ENCODE measurements at regions not wholly inside any gene's neighbourhood (a gene's known extent, or its start where the extent isn't known, plus 50 kb on each side); places are given as distances from the start of the nearest gene placed in this dataset.

- no peak for TF ChIP-seq EZH2phosphoT487 (IDR thresholded peaks at IDR 0.05; ENCODE audit: low read length)
- peak; percentile 68 for TF ChIP-seq EZH2 (optimal IDR thresholded peaks at IDR 0.05; ENCODE audit: low read depth, low read length)
- Histone ChIP-seq H4K20me1 (ENCODE audit: insufficient read depth, low read length) (no peaks in the 10 kb centered on the region), H3K9me3 (replicated peaks; ENCODE audit: insufficient read depth, low read length) (no peaks in the 10 kb centered on the region), H3K4me2 (ENCODE audit: low read depth, low read length) (no peak overlapping the region), H3K36me3 (replicated peaks; ENCODE audit: insufficient read depth, low read length) (no peaks in the 10 kb centered on the region), H3K4me1 (ENCODE audit: low read length) (no peaks in the 10 kb centered on the region), H2AFZ (ENCODE audit: low read length) (no peak overlapping the region), H3K27ac (ENCODE audit: low read length) (no peak overlapping the region), H3K9me2 (replicated peaks; ENCODE audit: insufficient read depth, low read length) (no peaks in the 10 kb centered on the region), H3K9ac (ENCODE audit: low read length) (no peak overlapping the region), H3K27me3 (replicated peaks; ENCODE audit: insufficient read depth, low read length) (peaks cover 98% of the 10 kb centered on the region), H3K79me2 (ENCODE audit: low read length) (no peaks in the 10 kb centered on the region), H3F3A (ENCODE audit: insufficient read depth, low read length) (no peaks in the 10 kb centered on the region), H3K4me3 (ENCODE audit: low read length) (no peak overlapping the region)
- DNase-seq = no peak
These were observed 132.0 kb upstream of the ZBTB40 start for GRCh38 chr1:22319608-22320007.

- no peak for TF ChIP-seq EZH2 (optimal IDR thresholded peaks at IDR 0.05; ENCODE audit: low read depth, low read length)
- TF ChIP-seq EZH2phosphoT487 (IDR thresholded peaks at IDR 0.05; ENCODE audit: low read length) = no peak
- no peak for TF ChIP-seq CTCF (IDR thresholded peaks at IDR 0.05; ENCODE audit: low read length)
- H3K9ac ChIP-seq (ENCODE audit: low read length) = no peak overlapping the region
These were observed 130.9 kb upstream of the ZBTB40 start for GRCh38 chr1:22320587-22321344.

GRCh38 chr1:22321917-22322316 is 129.7 kb upstream of the ZBTB40 start:
- H3K9me3 ChIP-seq (replicated peaks; ENCODE audit: insufficient read depth, low read length) = no peaks in the 10 kb centered on the region
- H3K9me2 ChIP-seq (replicated peaks; ENCODE audit: insufficient read depth, low read length) = no peaks in the 10 kb centered on the region
- peaks cover 97% of the 10 kb centered on the region for H3K27me3 ChIP-seq (replicated peaks; ENCODE audit: insufficient read depth, low read length)
- DNase-seq = no peak
- no peaks in the 10 kb centered on the region for H3K36me3 ChIP-seq (replicated peaks; ENCODE audit: insufficient read depth, low read length)
- TF ChIP-seq EZH2 (optimal IDR thresholded peaks at IDR 0.05; ENCODE audit: low read depth, low read length) (no peak), EZH2phosphoT487 (IDR thresholded peaks at IDR 0.05; ENCODE audit: low read length) (no peak), CTCF (IDR thresholded peaks at IDR 0.05; ENCODE audit: low read length) (no peak)
- no peak overlapping the region for H3K4me2 ChIP-seq (ENCODE audit: low read depth, low read length)
- no peak overlapping the region for H3K9ac ChIP-seq (ENCODE audit: low read length)
- no peaks in the 10 kb centered on the region for H3K4me1 ChIP-seq (ENCODE audit: low read length)
- H3K27ac ChIP-seq (ENCODE audit: low read length) = no peak overlapping the region
- no peaks in the 10 kb centered on the region for H4K20me1 ChIP-seq (ENCODE audit: insufficient read depth, low read length)
- H3K79me2 ChIP-seq (ENCODE audit: low read length) = no peaks in the 10 kb centered on the region
- H3K4me3 ChIP-seq (ENCODE audit: low read length) = no peak overlapping the region
- no peaks in the 10 kb centered on the region for H3F3A ChIP-seq (ENCODE audit: insufficient read depth, low read length)
- no peak overlapping the region for H2AFZ ChIP-seq (ENCODE audit: low read length)

More at GRCh38 chr1:22320587-22321344, 130.9 kb upstream of the ZBTB40 start:
- peaks cover 98% of the 10 kb centered on the region for H3K27me3 ChIP-seq (replicated peaks; ENCODE audit: insufficient read depth, low read length)
- DNase-seq = no peak
- H3K9me2 ChIP-seq (replicated peaks; ENCODE audit: insufficient read depth, low read length) = no peaks in the 10 kb centered on the region
- H4K20me1 ChIP-seq (ENCODE audit: insufficient read depth, low read length) = no peaks in the 10 kb centered on the region
- no peak overlapping the region for H2AFZ ChIP-seq (ENCODE audit: low read length)
- H3K9me3 ChIP-seq (replicated peaks; ENCODE audit: insufficient read depth, low read length) = no peaks in the 10 kb centered on the region
- H3K4me1 ChIP-seq (ENCODE audit: low read length) = no peaks in the 10 kb centered on the region
- no peaks in the 10 kb centered on the region for H3K36me3 ChIP-seq (replicated peaks; ENCODE audit: insufficient read depth, low read length)
- H3F3A ChIP-seq (ENCODE audit: insufficient read depth, low read length) = no peaks in the 10 kb centered on the region
- no peaks in the 10 kb centered on the region for H3K79me2 ChIP-seq (ENCODE audit: low read length)
- no peak overlapping the region for H3K4me2 ChIP-seq (ENCODE audit: low read depth, low read length)
- no peak overlapping the region for H3K4me3 ChIP-seq (ENCODE audit: low read length)
- H3K27ac ChIP-seq (ENCODE audit: low read length) = no peak overlapping the region

All from MM.1S (cell line).